Kidney epithelial cell (primary cell): ENCODE measurements at regions not wholly inside any gene's neighbourhood (a gene's known extent, or its start where the extent isn't known, plus 50 kb on each side); places are given as distances from the start of the nearest gene placed in this dataset.

ENCODE experiments used
- DNase-seq: peaks from one replicate; pipeline ENCODE4 v3.0.0-alpha.2; 2010; ENCODE audit warnings: low read depth
- H3K27me3 ChIP-seq: 2 replicates; pipeline ENCODE4 v1.6.0; 2011; ENCODE audit warnings: low read length; ENCODE audit not compliant: control insufficient read depth, insufficient read depth
- H3K36me3 ChIP-seq: 2 replicates; pipeline ENCODE4 v1.5.1; 2011; ENCODE audit warnings: low read length; ENCODE audit not compliant: control insufficient read depth, insufficient read depth
- H3K4me3 ChIP-seq: 2 replicates; pipeline ENCODE4 v1.5.1; 2011; ENCODE audit warnings: low read depth, mild to moderate bottlenecking, control low read depth, low read length
- CTCF ChIP-seq: IDR thresholded peaks from 2 replicates; pipeline ENCODE4 v1.5.1; 2011; ENCODE audit warnings: mild to moderate bottlenecking, moderate library complexity, low read length, control low read depth, inconsistent platforms; ENCODE audit not compliant: insufficient read depth, poor library complexity, severe bottlenecking

GRCh38 chr16:74169066-74169465 is 127.5 kb upstream of the PSMD7 start:
- no peak overlapping the region for H3K4me3 ChIP-seq
- DNase-seq: no peak
- no peak for TF ChIP-seq CTCF
- no peaks in the 10 kb centered on the region for H3K27me3 ChIP-seq
- no peaks in the 10 kb centered on the region for H3K36me3 ChIP-seq

- Histone ChIP-seq H3K36me3 (no peaks in the 10 kb centered on the region), H3K27me3 (no peaks in the 10 kb centered on the region), H3K4me3 (no peak overlapping the region)
- DNase-seq: no peak
- no peak for TF ChIP-seq CTCF
Measured at GRCh38 chr16:74168445-74168844, 128.2 kb upstream of the PSMD7 start.

- Histone ChIP-seq H3K36me3 (no peaks in the 10 kb centered on the region), H3K27me3 (no peaks in the 10 kb centered on the region), H3K4me3 (no peak overlapping the region)
- no peak for DNase-seq
- TF ChIP-seq CTCF: no peak
Measured at GRCh38 chr16:74166456-74166855, 130.2 kb upstream of the PSMD7 start.

- H3K27me3 ChIP-seq: no peaks in the 10 kb centered on the region
- no peak for TF ChIP-seq CTCF
Measured at GRCh38 chr16:74165566-74166080, 131.0 kb upstream of the PSMD7 start.

GRCh38 chr16:74160759-74161158 is 135.9 kb upstream of the PSMD7 start:
- H3K4me3 ChIP-seq: no peak overlapping the region
- no peaks in the 10 kb centered on the region for H3K36me3 ChIP-seq
- no peaks in the 10 kb centered on the region for H3K27me3 ChIP-seq
- DNase-seq: no peak
- TF ChIP-seq CTCF: no peak

More at GRCh38 chr16:74165566-74166080, 131.0 kb upstream of the PSMD7 start:
- no peaks in the 10 kb centered on the region for H3K36me3 ChIP-seq
- no peak for DNase-seq
- H3K4me3 ChIP-seq: no peak overlapping the region

GRCh38 chr16:74153773-74154172 is 142.8 kb upstream of the PSMD7 start:
- TF ChIP-seq CTCF: no peak
- no peak for DNase-seq
- Histone ChIP-seq H3K36me3 (no peaks in the 10 kb centered on the region), H3K4me3 (no peak overlapping the region), H3K27me3 (no peaks in the 10 kb centered on the region)
